GM23248 (cell line): ENCODE measurements at regions not wholly inside any gene's neighbourhood (a gene's known extent, or its start where the extent isn't known, plus 50 kb on each side); places are given as distances from the start of the nearest gene placed in this dataset.

Source experiments
- EZH2 ChIP-seq: fragments of 200-600 bp; sonication (generic); IDR thresholded peaks from 2 replicates; pipeline ENCODE4 v1.6.1; 2018; ENCODE audit warnings: antibody characterized with exemption, mild to moderate bottlenecking; ENCODE audit not compliant: insufficient read depth, poor library complexity, severe bottlenecking
- EZH2phosphoT487 ChIP-seq: fragments of 200-600 bp; sonication (generic); IDR thresholded peaks from 2 replicates; pipeline ENCODE4 v1.6.1; 2018; ENCODE audit warnings: antibody characterized with exemption, moderate library complexity, mild to moderate bottlenecking, low read depth; ENCODE audit not compliant: insufficient read depth

DNA sequence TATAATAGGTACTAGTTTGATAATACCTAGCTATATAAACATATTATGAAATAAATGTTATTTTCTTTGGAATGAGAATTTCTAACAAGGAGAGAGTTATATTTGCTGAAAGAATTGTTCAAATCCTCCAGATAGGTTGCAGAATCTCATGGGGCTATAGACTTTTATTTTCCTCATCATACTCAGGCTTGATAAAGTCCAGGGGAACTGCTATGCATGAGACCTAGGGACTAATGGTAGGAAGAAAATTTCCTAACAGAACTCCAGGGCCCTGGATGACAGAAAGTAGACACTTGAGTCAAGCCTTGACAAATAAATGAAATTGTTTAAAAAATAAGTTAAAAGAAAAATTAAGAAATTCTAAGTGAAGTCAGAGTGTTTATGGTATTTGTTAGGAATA is 138.5 kb upstream of the DACH1 start:
- TF ChIP-seq EZH2 (no peak), EZH2phosphoT487 (no peak)
